Lower leg skin (tissue), 4 donors: ENCODE measurements at regions not wholly inside any gene's neighbourhood (a gene's known extent, or its start where the extent isn't known, plus 50 kb on each side); places are given as distances from the start of the nearest gene placed in this dataset.

Source experiments
- DNase-seq, 2 donors: peaks; one replicate each; pipeline ENCODE4 v3.0.0-alpha.2; 2019; ENCODE audit warnings: low spot score in 2 of 2
- H3K4me3 ChIP-seq: fragments of 200-600 bp; sonication (generic); 2 replicates; pipeline ENCODE4 v1.5.1; 2017; ENCODE audit warnings: mild to moderate bottlenecking, low read depth; ENCODE audit not compliant: poor library complexity, severe bottlenecking
- POLR2A ChIP-seq, 2 donors: fragments of 450-650 bp; IDR thresholded peaks; one replicate each; pipeline ENCODE4 v1.6.1; 2016 to 2017; ENCODE audit warnings: antibody characterized with exemption in 2 of 2, mild to moderate bottlenecking in 1 of 2, moderate library complexity in 1 of 2
- WGBS, 2 donors: methylation state at CpG; one replicate each; pipeline ENCODE4 v1.1.5; 2018; 5-methylcytosine and 5-hydroxymethylcytosine counted together
- intact Hi-C: fragments of 100-400 bp; cut with DNase I; formaldehyde crosslinking; loops from one replicate; pipeline ENCODE4 v1.15.0; 2023; ENCODE audit warnings: low total_unique reads
- TF ChIP-seq, protein P1 (sequence below), 3 donors: fragments of 450-650 bp; IDR thresholded peaks; one replicate each; pipeline ENCODE4 v1.5.1; 2016; ENCODE audit warnings: antibody characterized with exemption in 3 of 3, mild to moderate bottlenecking in 3 of 3, moderate library complexity in 2 of 3

- 68 to 71% methylated on average over 11 of the region's 11 CpGs for WGBS, 2 donors
- TF ChIP-seq POLR2A (IDR thresholded peaks at IDR 0.05), result no peak
- TF ChIP-seq, protein P1, sequence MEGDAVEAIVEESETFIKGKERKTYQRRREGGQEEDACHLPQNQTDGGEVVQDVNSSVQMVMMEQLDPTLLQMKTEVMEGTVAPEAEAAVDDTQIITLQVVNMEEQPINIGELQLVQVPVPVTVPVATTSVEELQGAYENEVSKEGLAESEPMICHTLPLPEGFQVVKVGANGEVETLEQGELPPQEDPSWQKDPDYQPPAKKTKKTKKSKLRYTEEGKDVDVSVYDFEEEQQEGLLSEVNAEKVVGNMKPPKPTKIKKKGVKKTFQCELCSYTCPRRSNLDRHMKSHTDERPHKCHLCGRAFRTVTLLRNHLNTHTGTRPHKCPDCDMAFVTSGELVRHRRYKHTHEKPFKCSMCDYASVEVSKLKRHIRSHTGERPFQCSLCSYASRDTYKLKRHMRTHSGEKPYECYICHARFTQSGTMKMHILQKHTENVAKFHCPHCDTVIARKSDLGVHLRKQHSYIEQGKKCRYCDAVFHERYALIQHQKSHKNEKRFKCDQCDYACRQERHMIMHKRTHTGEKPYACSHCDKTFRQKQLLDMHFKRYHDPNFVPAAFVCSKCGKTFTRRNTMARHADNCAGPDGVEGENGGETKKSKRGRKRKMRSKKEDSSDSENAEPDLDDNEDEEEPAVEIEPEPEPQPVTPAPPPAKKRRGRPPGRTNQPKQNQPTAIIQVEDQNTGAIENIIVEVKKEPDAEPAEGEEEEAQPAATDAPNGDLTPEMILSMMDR (IDR thresholded peaks at IDR 0.05), result no peak
- peak in 1 of 2 donors; percentile 41 for DNase-seq
- no peak overlapping the region for H3K4me3 ChIP-seq
- intact Hi-C loops, result no loop called here
Observed at GRCh38 chr12:105822131-105823105, 316.3 kb downstream of the NUAK1 start.

- 56 to 61% methylated on average over 3 of the region's 3 CpGs for WGBS, 2 donors
- no peak overlapping the region for H3K4me3 ChIP-seq
- intact Hi-C loops, result no loop called here
- no peak for DNase-seq
- TF ChIP-seq POLR2A (IDR thresholded peaks at IDR 0.05), result no peak
- TF ChIP-seq, protein P1 (IDR thresholded peaks at IDR 0.05), result no peak
Observed at GRCh38 chr12:105823810-105824209, 314.9 kb downstream of the NUAK1 start.

DNA sequence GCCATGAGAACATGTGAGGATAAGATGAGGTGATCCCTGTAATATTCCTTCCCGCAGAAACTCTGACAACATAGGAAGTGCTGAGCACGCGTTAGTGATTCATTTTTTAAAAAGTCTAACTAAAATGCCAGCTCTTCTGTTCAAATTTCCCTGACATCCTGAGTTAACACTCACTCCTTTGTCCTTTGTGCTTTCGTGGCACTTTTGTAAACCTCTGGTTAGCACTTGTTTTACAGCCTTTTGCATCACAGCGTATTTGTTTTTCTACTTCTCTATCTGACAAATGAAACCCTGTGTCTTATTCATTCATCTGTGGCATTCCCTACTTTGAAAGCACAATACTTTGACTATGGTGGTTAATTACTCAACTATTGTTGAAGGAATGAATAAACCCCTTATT is 313.6 kb downstream of the NUAK1 start:
- TF ChIP-seq, protein P1 (IDR thresholded peaks at IDR 0.05), result no peak
- TF ChIP-seq POLR2A (IDR thresholded peaks at IDR 0.05), result no peak
- intact Hi-C loops, result no loop called here
- no peak overlapping the region for H3K4me3 ChIP-seq
- no peak for DNase-seq
- 73 to 78% methylated on average over 5 of the region's 5 CpGs for WGBS, 2 donors

- 91 to 96% methylated on average over 3 of the region's 3 CpGs for WGBS, 2 donors
- H3K4me3 ChIP-seq, result no peak overlapping the region
- no peak for DNase-seq
- TF ChIP-seq POLR2A (IDR thresholded peaks at IDR 0.05), result no peak
- TF ChIP-seq, protein P1 (IDR thresholded peaks at IDR 0.05), result no peak
- intact Hi-C loops, result no loop called here
Observed at GRCh38 chr12:105831372-105831771, 307.4 kb downstream of the NUAK1 start.

DNA sequence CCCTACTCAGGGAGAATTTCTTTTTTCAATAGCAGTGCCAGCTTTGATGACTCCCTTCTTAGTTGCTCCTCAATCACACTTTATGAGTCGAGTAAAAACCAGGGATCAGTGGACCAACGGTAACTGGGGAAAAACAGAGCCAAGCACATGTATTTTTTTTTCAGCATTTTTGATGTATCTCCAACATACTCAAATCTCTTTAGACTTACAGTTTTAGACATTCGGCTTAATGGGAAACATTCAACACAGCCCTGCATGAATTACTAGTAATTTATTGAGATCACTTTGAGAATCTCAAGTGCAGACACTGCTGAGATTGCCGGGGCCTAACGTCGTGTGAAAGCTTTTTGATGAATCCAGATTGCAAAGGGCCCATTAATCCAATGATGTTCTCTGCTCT is 306.7 kb downstream of the NUAK1 start:
- WGBS, 2 donors, result 84 to 88% methylated on average over 6 of the region's 6 CpGs
- TF ChIP-seq, protein P1 (IDR thresholded peaks at IDR 0.05), result no peak
- TF ChIP-seq POLR2A (IDR thresholded peaks at IDR 0.05), result no peak
- DNase-seq, result no peak
- no peak overlapping the region for H3K4me3 ChIP-seq
- intact Hi-C loops, result no loop called here
